ENCODE measurements at regions not wholly inside any gene's neighbourhood (a gene's known extent, or its start where the extent isn't known, plus 50 kb on each side); places are given as distances from the start of the nearest gene placed in this dataset.

DNA sequence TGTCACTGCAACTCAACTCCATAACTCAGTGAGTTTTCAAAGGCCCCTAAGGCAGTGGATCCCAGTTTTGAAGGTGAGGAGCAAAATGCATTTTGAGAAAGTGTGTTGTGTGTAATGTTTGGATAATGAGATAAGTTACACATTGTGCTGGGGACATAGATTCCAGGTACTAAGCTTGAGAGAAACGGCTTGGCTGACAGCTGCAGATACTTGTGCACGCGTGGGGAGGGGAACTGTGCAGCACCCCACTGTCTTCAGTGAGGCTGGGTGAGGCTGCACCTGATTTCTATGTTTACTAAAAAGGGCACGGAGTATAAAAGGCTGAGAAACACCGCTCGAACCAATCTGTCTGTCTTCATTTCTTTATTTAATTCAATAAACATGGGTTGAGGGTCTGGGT, 254.0 kb upstream of the COPS8 start:
- TF ChIP-seq ZNF671 (CRISPR knock-in tag; IDR thresholded peaks at IDR 0.05): no peak
- TF ChIP-seq, protein P1, sequence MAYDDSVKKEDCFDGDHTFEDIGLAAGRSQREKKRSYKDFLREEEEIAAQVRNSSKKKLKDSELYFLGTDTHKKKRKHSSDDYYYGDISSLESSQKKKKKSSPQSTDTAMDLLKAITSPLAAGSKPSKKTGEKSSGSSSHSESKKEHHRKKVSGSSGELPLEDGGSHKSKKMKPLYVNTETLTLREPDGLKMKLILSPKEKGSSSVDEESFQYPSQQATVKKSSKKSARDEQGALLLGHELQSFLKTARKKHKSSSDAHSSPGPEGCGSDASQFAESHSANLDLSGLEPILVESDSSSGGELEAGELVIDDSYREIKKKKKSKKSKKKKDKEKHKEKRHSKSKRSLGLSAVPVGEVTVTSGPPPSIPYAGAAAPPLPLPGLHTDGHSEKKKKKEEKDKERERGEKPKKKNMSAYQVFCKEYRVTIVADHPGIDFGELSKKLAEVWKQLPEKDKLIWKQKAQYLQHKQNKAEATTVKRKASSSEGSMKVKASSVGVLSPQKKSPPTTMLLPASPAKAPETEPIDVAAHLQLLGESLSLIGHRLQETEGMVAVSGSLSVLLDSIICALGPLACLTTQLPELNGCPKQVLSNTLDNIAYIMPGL (CRISPR knock-in tag; IDR thresholded peaks at IDR 0.05): no peak
- TF ChIP-seq, protein P2, sequence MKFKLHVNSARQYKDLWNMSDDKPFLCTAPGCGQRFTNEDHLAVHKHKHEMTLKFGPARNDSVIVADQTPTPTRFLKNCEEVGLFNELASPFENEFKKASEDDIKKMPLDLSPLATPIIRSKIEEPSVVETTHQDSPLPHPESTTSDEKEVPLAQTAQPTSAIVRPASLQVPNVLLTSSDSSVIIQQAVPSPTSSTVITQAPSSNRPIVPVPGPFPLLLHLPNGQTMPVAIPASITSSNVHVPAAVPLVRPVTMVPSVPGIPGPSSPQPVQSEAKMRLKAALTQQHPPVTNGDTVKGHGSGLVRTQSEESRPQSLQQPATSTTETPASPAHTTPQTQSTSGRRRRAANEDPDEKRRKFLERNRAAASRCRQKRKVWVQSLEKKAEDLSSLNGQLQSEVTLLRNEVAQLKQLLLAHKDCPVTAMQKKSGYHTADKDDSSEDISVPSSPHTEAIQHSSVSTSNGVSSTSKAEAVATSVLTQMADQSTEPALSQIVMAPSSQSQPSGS (CRISPR knock-in tag; IDR thresholded peaks at IDR 0.05; ENCODE audit: borderline replicate concordance, low read depth): no peak
- TF ChIP-seq, protein P3, sequence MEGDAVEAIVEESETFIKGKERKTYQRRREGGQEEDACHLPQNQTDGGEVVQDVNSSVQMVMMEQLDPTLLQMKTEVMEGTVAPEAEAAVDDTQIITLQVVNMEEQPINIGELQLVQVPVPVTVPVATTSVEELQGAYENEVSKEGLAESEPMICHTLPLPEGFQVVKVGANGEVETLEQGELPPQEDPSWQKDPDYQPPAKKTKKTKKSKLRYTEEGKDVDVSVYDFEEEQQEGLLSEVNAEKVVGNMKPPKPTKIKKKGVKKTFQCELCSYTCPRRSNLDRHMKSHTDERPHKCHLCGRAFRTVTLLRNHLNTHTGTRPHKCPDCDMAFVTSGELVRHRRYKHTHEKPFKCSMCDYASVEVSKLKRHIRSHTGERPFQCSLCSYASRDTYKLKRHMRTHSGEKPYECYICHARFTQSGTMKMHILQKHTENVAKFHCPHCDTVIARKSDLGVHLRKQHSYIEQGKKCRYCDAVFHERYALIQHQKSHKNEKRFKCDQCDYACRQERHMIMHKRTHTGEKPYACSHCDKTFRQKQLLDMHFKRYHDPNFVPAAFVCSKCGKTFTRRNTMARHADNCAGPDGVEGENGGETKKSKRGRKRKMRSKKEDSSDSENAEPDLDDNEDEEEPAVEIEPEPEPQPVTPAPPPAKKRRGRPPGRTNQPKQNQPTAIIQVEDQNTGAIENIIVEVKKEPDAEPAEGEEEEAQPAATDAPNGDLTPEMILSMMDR (IDR thresholded peaks at IDR 0.05): no peak
- TF ChIP-seq, protein P4, sequence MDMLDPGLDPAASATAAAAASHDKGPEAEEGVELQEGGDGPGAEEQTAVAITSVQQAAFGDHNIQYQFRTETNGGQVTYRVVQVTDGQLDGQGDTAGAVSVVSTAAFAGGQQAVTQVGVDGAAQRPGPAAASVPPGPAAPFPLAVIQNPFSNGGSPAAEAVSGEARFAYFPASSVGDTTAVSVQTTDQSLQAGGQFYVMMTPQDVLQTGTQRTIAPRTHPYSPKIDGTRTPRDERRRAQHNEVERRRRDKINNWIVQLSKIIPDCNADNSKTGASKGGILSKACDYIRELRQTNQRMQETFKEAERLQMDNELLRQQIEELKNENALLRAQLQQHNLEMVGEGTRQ (CRISPR knock-in tag; IDR thresholded peaks at IDR 0.05): no peak
- no peak for TF ChIP-seq NFE2L1 (CRISPR knock-in tag; IDR thresholded peaks at IDR 0.05)
- TF ChIP-seq ESRRA (CRISPR knock-in tag; IDR thresholded peaks at IDR 0.05; ENCODE audit: borderline replicate concordance): no peak
- TF ChIP-seq SP1 (CRISPR knock-in tag; conservative IDR thresholded peaks at IDR 0.05): no peak
- TF ChIP-seq SMAD3 (CRISPR knock-in tag; IDR thresholded peaks at IDR 0.05; ENCODE audit: borderline replicate concordance): no peak
- TF ChIP-seq, protein P5, sequence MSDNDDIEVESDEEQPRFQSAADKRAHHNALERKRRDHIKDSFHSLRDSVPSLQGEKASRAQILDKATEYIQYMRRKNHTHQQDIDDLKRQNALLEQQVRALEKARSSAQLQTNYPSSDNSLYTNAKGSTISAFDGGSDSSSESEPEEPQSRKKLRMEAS (CRISPR knock-in tag; IDR thresholded peaks at IDR 0.05): no peak
